HL-60 (cell line): ENCODE measurements at regions not wholly inside any gene's neighbourhood (a gene's known extent, or its start where the extent isn't known, plus 50 kb on each side); places are given as distances from the start of the nearest gene placed in this dataset.

ENCODE experiments used
- DNase-seq, 2 experiments: peaks; one replicate each; pipeline ENCODE4 v3.0.0-alpha.2; 2010 to 2020; ENCODE audit warnings: low read depth in 1 of 2, low spot score in 1 of 2
- H3K27ac ChIP-seq: fragments of 250-450 bp; sonication (Bioruptor Pico); replicated peaks from 2 replicates; pipeline ENCODE4 v1.5.1; 2020; ENCODE audit warnings: mild to moderate bottlenecking, moderate library complexity
- H3K27me3 ChIP-seq: fragments of 250-450 bp; sonication (Bioruptor Pico); 2 replicates; pipeline ENCODE4 v1.5.1; 2021; ENCODE audit warnings: mild to moderate bottlenecking, moderate library complexity; ENCODE audit not compliant: insufficient read depth, poor library complexity, severe bottlenecking
- H3K4me3 ChIP-seq: replicated peaks from 2 replicates; pipeline ENCODE4 v1.5.1; 2011; ENCODE audit warnings: mild to moderate bottlenecking, control low read depth, low read length; ENCODE audit not compliant: insufficient read depth
- CTCF ChIP-seq: IDR thresholded peaks from one replicate; pipeline ENCODE4 v1.5.1; 2011; ENCODE audit warnings: low read length, control low read depth, inconsistent platforms; ENCODE audit not compliant: insufficient read depth
- GABPA ChIP-seq: IDR thresholded peaks from 2 replicates; pipeline ENCODE4 v1.6.1; 2012; ENCODE audit warnings: low read depth
- POLR2AphosphoS5 ChIP-seq: IDR thresholded peaks from 2 replicates; pipeline ENCODE4 v1.6.1; 2012; ENCODE audit warnings: low read depth
- REST ChIP-seq: IDR thresholded peaks from 2 replicates; pipeline ENCODE4 v1.6.1; 2012; ENCODE audit warnings: low read depth; ENCODE audit not compliant: insufficient replicate concordance
- SPI1 ChIP-seq: IDR thresholded peaks from 2 replicates; pipeline ENCODE4 v1.6.1; 2012; ENCODE audit warnings: low read depth, mild to moderate bottlenecking, borderline replicate concordance

DNA sequence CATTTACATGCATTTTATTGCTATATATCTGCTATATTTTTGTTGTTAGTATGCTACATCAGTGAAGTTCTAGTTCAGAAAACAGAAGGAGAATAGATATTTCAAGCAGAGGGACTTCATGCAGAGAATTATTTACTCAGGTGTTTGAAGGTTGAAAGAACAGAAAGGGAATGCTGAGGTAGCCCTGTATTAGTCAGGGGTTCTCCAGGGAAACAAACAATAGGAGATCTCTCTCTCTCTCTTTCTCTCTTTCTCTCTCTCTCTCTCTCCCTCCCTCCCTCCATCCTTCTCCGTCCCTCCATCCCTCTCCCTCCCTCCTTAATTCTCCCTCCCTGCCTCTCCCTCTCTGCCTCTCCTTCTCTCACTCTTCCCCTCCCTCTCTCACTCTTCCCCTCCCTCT lies 114.3 kb upstream of the TDRD3 start:
- Histone ChIP-seq H3K27me3 (no peaks in the 10 kb centered on the region), H3K4me3 (no peak overlapping the region), H3K27ac (no peak overlapping the region)
- TF ChIP-seq CTCF (no peak), GABPA (no peak), POLR2AphosphoS5 (no peak), REST (no peak), SPI1 (no peak)
- DNase-seq: no peak

DNA sequence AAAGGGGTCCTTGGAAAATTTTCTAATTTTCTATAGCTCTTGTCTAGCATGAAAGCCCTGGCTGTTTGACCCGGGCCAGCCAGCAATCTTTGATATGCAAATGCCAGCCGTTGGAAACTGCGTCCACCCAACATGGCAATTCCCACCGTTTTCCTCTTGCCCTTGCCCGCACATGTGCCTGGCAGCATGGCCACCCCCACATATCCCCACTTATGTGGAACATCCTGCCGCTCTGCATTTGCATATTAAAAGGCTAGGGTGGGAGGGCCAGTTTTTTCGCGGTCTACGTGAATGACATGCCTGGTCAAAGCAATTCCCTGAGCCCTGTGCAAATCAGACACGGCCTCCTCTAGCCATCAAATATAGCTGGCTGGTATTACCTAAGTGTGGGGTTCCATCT lies 110.3 kb upstream of the TDRD3 start:
- TF ChIP-seq CTCF (no peak), GABPA (no peak), REST (no peak), SPI1 (no peak)
- H3K27ac ChIP-seq: no peak overlapping the region
- no peak overlapping the region for H3K4me3 ChIP-seq
- DNase-seq: no peak
- peaks cover 2% of the 10 kb centered on the region for H3K27me3 ChIP-seq

DNA sequence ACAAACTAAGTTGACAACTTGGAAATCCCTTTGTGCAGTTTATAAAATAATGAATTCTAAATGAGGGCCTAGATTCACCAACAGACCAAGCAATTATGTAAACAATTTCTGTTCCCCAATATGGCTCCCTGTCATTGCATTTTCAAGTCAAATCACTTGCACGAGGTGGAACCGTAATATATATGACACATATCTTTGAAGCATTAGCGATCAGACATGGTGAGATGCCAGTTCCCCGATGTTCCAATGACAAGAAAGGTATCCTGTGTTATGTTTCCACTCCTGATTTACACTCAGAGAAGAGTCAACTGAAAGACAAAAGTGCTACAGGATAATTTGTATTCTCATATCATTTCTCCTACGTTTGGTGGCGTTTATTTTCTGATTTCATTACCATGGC lies 108.5 kb upstream of the TDRD3 start:
- H3K27ac ChIP-seq: no peak overlapping the region
- TF ChIP-seq CTCF (no peak), POLR2AphosphoS5 (no peak), SPI1 (no peak), GABPA (no peak), REST (no peak)
- no peak overlapping the region for H3K4me3 ChIP-seq
- peaks cover 5% of the 10 kb centered on the region for H3K27me3 ChIP-seq
- DNase-seq: no peak
